ENCODE measurements at regions not wholly inside any gene's neighbourhood (a gene's known extent, or its start where the extent isn't known, plus 50 kb on each side); places are given as distances from the start of the nearest gene placed in this dataset.

DNA sequence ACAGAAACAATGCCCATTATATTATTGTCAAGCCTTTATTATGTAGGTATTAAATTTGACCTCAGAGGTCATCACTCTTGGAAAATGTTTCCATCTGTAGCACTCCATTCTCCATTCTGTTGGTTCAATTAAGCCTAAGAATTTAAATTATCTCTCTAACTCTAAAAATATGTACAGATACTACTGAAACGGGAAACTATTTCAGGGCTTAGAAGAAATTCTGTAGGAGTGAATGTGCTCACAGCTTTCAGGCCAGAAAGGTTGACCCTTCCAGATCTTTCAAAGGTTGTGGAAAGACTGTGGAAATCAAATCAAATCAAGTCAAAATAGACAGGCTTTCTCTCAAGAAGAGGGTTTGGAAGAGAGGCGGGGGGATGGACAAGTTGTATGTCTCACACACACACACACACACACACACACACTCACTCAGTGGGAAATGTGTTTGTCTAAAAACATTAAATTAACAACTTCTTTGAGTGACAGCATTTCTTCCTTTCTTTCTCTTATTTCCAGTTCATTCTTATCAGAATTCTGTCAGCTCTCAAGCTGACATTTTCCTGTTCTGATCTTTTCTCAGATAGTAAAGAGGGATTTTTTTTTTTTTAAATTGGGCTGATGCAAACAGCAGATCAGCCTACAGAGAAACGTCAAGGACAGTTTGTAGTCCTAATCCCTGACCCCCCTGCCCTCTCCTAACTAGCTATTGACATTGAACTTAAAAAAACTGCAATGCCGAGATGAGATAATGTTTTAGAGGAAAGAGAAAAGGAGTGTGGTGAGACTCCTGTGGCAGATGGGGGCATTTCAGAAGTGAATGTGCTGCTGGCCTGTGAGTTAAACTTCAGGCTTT lies 139.0 kb upstream of the ZFHX3 start:
- no TSS peak for BruUV-seq (replicated peaks)
- DNase-seq (ENCODE audit: low read depth, low spot score) (no peak), ATAC-seq (no peak)
- no peaks in the 10 kb centered on the region for H3K4me1 ChIP-seq (ENCODE audit: control insufficient read depth in 1 of 2, insufficient read depth in 2 of 2, low read length in 2 of 2)
- ChIA-PET POLR2A (no interaction called here), CTCF (no interaction called here), RAD21 (ENCODE audit: low non-redundant PET in 1 of 2, low total read pairs in 2 of 2, uncharacterized antibody in 2 of 2, unreplicated experiment in 2 of 2) (no interaction called here)
- no peak overlapping the region for H3K4me3 ChIP-seq (replicated peaks in 1 of 2; ENCODE audit: low read depth in 1 of 2, low read length in 2 of 2)
- peaks cover 14% of the 10 kb centered on the region; the same call in 1 of the 2 replicates for H3K27me3 ChIP-seq (ENCODE audit: insufficient read depth, low read length)
- no peak overlapping the region for H3K27ac ChIP-seq (ENCODE audit: low read depth, low read length)
- H3K79me2 ChIP-seq (ENCODE audit: insufficient read depth, low read length) = no peaks in the 10 kb centered on the region
- no peak overlapping the region for H3K9ac ChIP-seq (ENCODE audit: low read length)
- no peaks in the 10 kb centered on the region for H3K36me3 ChIP-seq (ENCODE audit: control insufficient read depth in 1 of 2, insufficient read depth in 2 of 2, low read length in 2 of 2)
- intact Hi-C loops (cut with micrococcal nuclease) = no loop called here
- no peak for TF ChIP-seq CBX3 (IDR thresholded peaks at IDR 0.05; ENCODE audit: low read depth)
- no peak for TF ChIP-seq SRF (IDR thresholded peaks at IDR 0.05; ENCODE audit: low read depth)
- TF ChIP-seq EZH2phosphoT487 (IDR thresholded peaks at IDR 0.05; ENCODE audit: borderline replicate concordance) = no peak
- no peak for TF ChIP-seq TCF7L2 (IDR thresholded peaks at IDR 0.05; ENCODE audit: borderline replicate concordance, extremely low read depth, insufficient read depth, insufficient read length)
- TF ChIP-seq EGR1 (IDR thresholded peaks at IDR 0.05; ENCODE audit: low read depth) = no peak
- no peaks in the 10 kb centered on the region for H3K9me3 ChIP-seq (ENCODE audit: control insufficient read depth in 1 of 2, insufficient read depth in 1 of 2, low read depth in 1 of 2, low read length in 2 of 2)
- no peaks in the 10 kb centered on the region for H3K9me2 ChIP-seq (ENCODE audit: insufficient read depth)
- no peaks in the 10 kb centered on the region for H4K20me1 ChIP-seq (ENCODE audit: insufficient read depth)
- H3K4me2 ChIP-seq (ENCODE audit: low read length) = no peak overlapping the region
- H2AFZ ChIP-seq (ENCODE audit: low read depth, low read length, poor library complexity, severe bottlenecking) = no peak overlapping the region

- Histone ChIP-seq H3K9ac (ENCODE audit: low read length) (no peak overlapping the region), H4K20me1 (ENCODE audit: insufficient read depth) (no peaks in the 10 kb centered on the region), H3K27me3 (ENCODE audit: insufficient read depth, low read length) (peaks cover 10% of the 10 kb centered on the region; the same call in 1 of the 2 replicates), H3K4me3 (replicated peaks in 1 of 2; ENCODE audit: low read depth in 1 of 2, low read length in 2 of 2) (no peak overlapping the region), H3K36me3 (ENCODE audit: control insufficient read depth in 1 of 2, insufficient read depth in 2 of 2, low read length in 2 of 2) (no peaks in the 10 kb centered on the region), H2AFZ (ENCODE audit: low read depth, low read length, poor library complexity, severe bottlenecking) (no peak overlapping the region), H3K9me2 (ENCODE audit: insufficient read depth) (no peaks in the 10 kb centered on the region), H3K27ac (ENCODE audit: low read depth, low read length) (no peak overlapping the region), H3K4me1 (ENCODE audit: control insufficient read depth in 1 of 2, insufficient read depth in 2 of 2, low read length in 2 of 2) (no peaks in the 10 kb centered on the region), H3K79me2 (ENCODE audit: insufficient read depth, low read length) (no peaks in the 10 kb centered on the region), H3K9me3 (ENCODE audit: control insufficient read depth in 1 of 2, insufficient read depth in 1 of 2, low read depth in 1 of 2, low read length in 2 of 2) (no peaks in the 10 kb centered on the region), H3K4me2 (ENCODE audit: low read length) (no peak overlapping the region)
- intact Hi-C loops (cut with micrococcal nuclease) = no loop called here
- POLR2A ChIA-PET = no interaction called here
- DNase-seq (ENCODE audit: low read depth, low spot score) (no peak), ATAC-seq (no peak)
- RAD21 ChIA-PET (ENCODE audit: low non-redundant PET in 1 of 2, low total read pairs in 2 of 2, uncharacterized antibody in 2 of 2, unreplicated experiment in 2 of 2) = no interaction called here
- BruUV-seq (replicated peaks) = no TSS peak
- CTCF ChIA-PET = interaction anchor here (1.0 kb wide), 1 partner anchor 9 kb away, joined by 5 read pairs; no protein-coding TSS in a partner anchor
- TF ChIP-seq, protein P1, sequence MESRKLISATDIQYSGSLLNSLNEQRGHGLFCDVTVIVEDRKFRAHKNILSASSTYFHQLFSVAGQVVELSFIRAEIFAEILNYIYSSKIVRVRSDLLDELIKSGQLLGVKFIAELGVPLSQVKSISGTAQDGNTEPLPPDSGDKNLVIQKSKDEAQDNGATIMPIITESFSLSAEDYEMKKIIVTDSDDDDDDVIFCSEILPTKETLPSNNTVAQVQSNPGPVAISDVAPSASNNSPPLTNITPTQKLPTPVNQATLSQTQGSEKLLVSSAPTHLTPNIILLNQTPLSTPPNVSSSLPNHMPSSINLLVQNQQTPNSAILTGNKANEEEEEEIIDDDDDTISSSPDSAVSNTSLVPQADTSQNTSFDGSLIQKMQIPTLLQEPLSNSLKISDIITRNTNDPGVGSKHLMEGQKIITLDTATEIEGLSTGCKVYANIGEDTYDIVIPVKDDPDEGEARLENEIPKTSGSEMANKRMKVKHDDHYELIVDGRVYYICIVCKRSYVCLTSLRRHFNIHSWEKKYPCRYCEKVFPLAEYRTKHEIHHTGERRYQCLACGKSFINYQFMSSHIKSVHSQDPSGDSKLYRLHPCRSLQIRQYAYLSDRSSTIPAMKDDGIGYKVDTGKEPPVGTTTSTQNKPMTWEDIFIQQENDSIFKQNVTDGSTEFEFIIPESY (IDR thresholded peaks at IDR 0.05; ENCODE audit: extremely low read depth, insufficient replicate concordance, low read length) = no peak
- TF ChIP-seq TCF7L2 (IDR thresholded peaks at IDR 0.05; ENCODE audit: borderline replicate concordance, extremely low read depth, insufficient read depth, insufficient read length) (no peak), CBX3 (IDR thresholded peaks at IDR 0.05; ENCODE audit: low read depth) (no peak), POLR2AphosphoS5 (IDR thresholded peaks at IDR 0.05; ENCODE audit: low read depth, low read length) (no peak), YY1 (IDR thresholded peaks at IDR 0.05; ENCODE audit: extremely low read depth, insufficient replicate concordance, low read depth, low read length) (no peak), ZNF274 (IDR thresholded peaks at IDR 0.05; ENCODE audit: low read depth, low read length) (no peak), ZFX (IDR thresholded peaks at IDR 0.05) (no peak), SRF (IDR thresholded peaks at IDR 0.05; ENCODE audit: low read depth) (no peak), ELF1 (IDR thresholded peaks at IDR 0.05; ENCODE audit: borderline replicate concordance, low read depth) (no peak), SP1 (IDR thresholded peaks at IDR 0.05; ENCODE audit: low read depth) (no peak), EZH2 (IDR thresholded peaks at IDR 0.05) (no peak)
- TF ChIP-seq, protein P2, sequence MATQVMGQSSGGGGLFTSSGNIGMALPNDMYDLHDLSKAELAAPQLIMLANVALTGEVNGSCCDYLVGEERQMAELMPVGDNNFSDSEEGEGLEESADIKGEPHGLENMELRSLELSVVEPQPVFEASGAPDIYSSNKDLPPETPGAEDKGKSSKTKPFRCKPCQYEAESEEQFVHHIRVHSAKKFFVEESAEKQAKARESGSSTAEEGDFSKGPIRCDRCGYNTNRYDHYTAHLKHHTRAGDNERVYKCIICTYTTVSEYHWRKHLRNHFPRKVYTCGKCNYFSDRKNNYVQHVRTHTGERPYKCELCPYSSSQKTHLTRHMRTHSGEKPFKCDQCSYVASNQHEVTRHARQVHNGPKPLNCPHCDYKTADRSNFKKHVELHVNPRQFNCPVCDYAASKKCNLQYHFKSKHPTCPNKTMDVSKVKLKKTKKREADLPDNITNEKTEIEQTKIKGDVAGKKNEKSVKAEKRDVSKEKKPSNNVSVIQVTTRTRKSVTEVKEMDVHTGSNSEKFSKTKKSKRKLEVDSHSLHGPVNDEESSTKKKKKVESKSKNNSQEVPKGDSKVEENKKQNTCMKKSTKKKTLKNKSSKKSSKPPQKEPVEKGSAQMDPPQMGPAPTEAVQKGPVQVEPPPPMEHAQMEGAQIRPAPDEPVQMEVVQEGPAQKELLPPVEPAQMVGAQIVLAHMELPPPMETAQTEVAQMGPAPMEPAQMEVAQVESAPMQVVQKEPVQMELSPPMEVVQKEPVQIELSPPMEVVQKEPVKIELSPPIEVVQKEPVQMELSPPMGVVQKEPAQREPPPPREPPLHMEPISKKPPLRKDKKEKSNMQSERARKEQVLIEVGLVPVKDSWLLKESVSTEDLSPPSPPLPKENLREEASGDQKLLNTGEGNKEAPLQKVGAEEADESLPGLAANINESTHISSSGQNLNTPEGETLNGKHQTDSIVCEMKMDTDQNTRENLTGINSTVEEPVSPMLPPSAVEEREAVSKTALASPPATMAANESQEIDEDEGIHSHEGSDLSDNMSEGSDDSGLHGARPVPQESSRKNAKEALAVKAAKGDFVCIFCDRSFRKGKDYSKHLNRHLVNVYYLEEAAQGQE (IDR thresholded peaks at IDR 0.05; ENCODE audit: low read depth) = no peak
These were observed 137.8 kb upstream of the ZFHX3 start for GRCh38 chr16:73185737-73186136.
